G401.6 (cell line): ENCODE measurements at regions not wholly inside any gene's neighbourhood (a gene's known extent, or its start where the extent isn't known, plus 50 kb on each side); places are given as distances from the start of the nearest gene placed in this dataset.
"Not testable (repeated sequence)": the region's sequence is repeated elsewhere in the genome, so short reads cannot be mapped to it uniquely, and the experiment has no call there.

Experiments
- FAIRE-seq: peaks from 2 replicates; lab custom pipeline; 2012; peaks lifted over from hg19 to GRCh38; lab: Jason Lieb, UNC

- FAIRE-seq: no peak
Measured at GRCh38 chr2:196499686-196500085, 139.8 kb upstream of the CCDC150 start.

- no peak for FAIRE-seq
Measured at GRCh38 chr2:196500686-196501431, 138.7 kb upstream of the CCDC150 start.

DNA sequence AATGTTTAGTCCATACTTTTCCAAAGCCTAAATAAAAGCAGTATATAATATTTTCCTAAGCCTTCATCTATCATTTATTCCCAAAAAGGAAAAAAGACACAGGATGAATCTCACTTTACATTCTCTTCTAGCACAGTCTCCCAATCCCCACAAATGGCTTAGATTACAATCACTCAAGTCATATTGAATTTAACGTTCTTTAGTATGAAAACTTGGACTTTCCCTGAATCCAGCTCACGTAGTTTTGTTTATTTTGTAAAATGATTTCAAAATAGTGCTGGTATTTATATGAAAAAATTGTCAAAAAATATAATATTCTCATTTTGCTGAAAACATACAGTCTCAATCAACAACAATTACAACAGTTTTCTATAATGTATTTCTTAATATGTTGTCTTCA lies 137.7 kb upstream of the CCDC150 start:
- FAIRE-seq: no peak

- FAIRE-seq: no peak
Measured at GRCh38 chr2:196502386-196502785, 137.1 kb upstream of the CCDC150 start.

DNA sequence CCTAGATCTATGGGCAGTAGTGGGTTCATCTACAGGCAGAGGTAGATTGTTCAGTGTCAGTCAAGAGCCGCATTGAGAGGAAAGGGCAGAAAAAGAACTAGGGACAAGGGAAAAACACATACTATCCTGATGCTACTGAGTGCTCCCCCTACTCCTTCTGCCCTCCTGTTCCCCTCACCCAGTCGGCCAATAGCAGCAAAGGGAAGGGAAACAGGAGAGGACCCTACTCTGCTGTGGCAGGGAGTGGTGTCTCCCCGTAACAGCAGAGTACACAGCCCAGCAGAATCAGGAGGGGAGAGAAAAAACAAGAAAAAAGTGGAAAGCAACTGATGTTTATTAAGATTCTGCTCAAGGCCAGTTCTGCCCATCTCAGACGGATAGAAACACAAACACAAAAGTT lies 136.1 kb upstream of the CCDC150 start:
- no peak for FAIRE-seq

DNA sequence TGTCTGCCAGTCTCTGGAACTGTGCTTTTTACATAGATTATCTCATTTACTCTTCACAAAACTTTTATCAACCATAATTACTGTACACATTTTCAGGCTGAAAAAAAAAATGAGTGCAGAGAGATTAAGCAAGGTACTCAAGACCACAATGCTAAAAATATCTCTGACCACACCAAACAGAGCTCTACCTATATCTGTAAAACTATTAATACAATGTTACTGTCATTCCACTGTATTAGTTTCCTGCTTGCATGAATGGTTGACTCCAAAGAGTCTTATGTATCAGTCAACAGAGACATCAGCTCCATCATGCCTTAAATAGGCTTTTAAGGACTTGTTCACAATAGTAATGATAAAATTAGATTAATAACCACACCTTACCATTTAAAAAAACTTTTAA lies 134.7 kb upstream of the CCDC150 start:
- FAIRE-seq: no peak

DNA sequence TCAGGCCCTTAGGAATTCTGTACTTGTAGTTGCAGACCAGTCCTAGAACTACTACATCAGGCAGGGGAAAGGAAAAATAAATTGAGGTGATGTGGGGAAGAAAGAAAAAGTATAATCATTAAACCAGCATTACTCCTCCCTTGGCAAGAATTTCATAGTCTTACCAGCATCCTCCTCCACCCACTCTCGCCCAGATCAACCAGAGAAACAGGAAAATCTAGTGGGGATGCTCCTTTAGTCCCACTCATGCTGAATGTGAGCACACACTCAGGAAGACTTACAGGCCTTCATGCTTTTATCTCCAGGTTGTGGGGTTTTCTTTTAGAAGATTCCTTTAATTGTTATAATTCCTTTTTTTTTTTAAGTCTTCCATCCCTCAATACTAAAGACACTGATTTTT lies 129.3 kb upstream of the CCDC150 start:
- no peak for FAIRE-seq

- FAIRE-seq: no peak
Measured at GRCh38 chr2:196511258-196512168, 128.0 kb upstream of the CCDC150 start.

DNA sequence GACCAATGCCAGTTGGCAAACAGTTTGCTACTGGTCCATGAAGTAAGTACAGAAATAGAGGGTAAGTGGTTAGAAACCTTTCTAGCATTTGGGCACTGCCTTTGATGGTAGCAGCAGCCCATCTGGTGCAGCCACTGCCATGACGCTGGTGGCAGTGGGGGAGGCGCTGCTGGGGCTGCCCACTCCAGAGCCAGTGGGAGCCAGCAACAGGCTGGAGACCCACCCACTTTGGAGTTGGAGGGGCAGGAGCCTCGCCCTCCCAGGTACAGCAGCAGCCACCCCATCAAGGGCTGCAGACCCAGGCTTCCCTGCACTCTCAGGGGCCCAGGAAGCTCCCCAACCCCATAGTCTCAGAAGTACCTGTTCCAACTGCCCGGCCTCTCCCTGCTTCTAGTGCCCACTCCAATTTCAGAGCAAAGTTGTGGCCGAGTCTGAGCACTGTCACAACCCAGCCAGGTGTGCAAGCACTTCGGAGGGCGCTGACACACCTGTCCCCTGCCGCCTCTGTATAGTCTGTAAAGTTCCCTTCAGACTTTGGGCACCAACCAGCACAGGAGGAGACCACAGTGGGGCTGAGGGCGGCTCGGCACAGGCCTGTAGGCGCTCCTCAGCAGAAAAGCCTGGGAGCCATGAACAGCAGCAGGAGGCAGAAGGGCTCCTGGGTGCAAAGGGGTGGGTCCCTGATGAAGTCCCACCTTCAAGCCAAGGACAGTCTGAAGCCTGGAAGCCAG lies 125.6 kb upstream of the CCDC150 start:
- FAIRE-seq: no peak

DNA sequence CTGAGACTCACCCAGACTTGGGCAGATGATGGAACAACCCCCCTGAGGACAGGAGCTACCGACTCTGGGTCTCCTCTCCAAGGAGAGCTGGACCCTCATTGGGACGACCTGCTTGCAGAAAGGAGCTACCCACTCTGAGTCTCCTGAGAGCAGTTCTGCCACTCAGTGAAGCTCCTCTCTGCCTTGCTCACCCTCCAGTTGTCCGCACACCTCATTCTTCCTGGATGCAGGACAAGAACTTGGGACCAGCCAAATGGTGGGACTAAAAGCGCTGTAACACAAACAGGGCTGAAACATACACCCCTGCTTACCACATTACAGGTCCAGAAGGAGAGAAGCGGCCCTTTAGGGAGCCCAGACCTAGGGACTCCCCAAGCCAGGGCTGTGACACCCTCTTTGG lies 124.9 kb upstream of the CCDC150 start:
- no peak for FAIRE-seq

DNA sequence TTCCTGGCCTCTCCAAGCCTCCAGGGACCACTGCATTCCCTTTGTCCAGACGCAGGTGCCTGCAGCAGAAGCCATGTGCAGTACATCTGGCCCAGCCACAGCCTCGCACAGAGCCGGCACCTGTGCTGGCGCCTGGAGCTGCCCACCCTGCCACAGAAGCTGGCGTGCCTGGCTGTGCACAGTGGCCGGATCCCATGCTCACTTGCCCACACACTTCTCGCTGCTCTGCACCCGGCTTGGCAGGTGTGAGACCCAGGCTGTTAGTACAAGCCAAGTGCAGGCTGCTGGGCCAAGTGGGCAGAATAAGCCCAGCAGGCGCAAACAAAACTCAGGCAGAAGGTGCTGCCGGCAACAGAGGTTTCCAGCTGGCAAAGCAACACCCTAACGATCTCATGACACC lies 124.5 kb upstream of the CCDC150 start:
- no peak for FAIRE-seq

DNA sequence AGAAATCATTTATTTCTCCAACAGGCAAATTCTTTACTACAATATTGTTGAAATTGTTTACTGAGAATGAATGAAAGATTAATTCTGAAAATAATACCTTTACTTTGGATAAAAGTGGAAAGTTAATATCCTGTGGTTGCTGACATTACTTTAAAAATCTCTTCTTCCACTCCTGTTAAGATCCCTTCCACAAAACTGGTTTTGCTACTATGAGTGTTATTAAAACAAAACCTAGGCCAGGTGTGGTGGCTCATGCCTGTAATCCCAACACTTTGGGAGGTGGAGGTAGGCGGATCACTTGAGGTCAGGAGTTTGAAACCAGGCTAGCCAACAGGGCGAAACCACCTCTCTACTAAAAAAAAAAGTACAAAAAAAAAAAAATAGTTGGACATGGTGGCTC lies 123.9 kb upstream of the CCDC150 start:
- FAIRE-seq: no peak

- FAIRE-seq: no peak
Measured at GRCh38 chr2:196516564-196516963, 123.0 kb upstream of the CCDC150 start.

DNA sequence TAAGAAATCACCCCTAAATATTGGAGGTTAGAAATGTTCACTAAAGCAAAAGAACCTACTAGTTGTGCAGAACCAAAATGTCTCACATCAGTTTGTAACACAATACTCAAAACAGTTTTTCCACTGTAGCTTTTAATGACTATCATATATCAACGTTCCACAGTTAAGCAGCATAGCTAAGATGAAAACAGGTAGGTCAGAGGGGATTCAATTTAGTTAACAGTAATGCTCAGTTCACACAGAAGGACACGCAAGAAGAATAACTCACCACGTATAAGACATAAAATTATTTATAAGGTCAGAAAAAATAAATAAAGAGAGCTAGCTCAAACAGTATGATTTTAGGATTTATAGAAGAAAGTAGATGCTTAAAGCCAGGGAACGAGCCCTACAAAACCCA lies 118.9 kb upstream of the CCDC150 start:
- no peak for FAIRE-seq

GRCh38 chr2:196526981-196527725 lies 112.4 kb upstream of the CCDC150 start:
- FAIRE-seq: not testable (repeated sequence)

- FAIRE-seq: no peak
Measured at GRCh38 chr2:196528486-196529223, 110.9 kb upstream of the CCDC150 start.

GRCh38 chr2:196530910-196531309 lies 108.6 kb upstream of the CCDC150 start:
- no peak for FAIRE-seq

- no peak for FAIRE-seq
Measured at GRCh38 chr2:196533772-196534397, 105.6 kb upstream of the CCDC150 start.

DNA sequence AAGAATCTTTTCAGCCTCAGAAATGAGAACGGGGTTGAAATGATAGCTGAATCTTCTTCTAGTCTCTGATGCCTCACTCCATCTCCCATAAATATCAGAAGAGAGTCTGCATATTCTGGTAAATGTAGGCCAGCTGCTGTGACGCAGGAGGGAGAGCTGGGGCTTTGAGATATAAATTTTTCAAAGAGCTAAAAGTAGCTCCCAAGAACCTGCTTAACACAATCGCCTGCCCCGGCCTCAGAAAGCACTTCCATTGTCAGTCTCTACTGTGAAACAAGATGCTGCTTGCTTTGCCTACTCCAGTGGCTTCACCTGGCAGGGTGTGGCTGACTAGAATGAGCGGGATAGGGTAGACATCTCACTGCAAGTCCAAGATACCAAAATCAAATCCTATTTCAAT lies 105.0 kb upstream of the CCDC150 start:
- no peak for FAIRE-seq

GRCh38 chr2:196535061-196535460 lies 104.5 kb upstream of the CCDC150 start:
- no peak for FAIRE-seq

GRCh38 chr2:196535742-196536141 lies 103.8 kb upstream of the CCDC150 start:
- no peak for FAIRE-seq
